GM19240 (cell line): ENCODE measurements at regions not wholly inside any gene's neighbourhood (a gene's known extent, or its start where the extent isn't known, plus 50 kb on each side); places are given as distances from the start of the nearest gene placed in this dataset.
A peak's percentile ranks its signal among the peaks of the same experiment; 100 is the strongest.

Experiments used
- DNase-seq: peaks from one replicate; pipeline ENCODE4 v3.0.0; 2011; ENCODE audit warnings: low spot score; ENCODE audit not compliant: insufficient read length

DNA sequence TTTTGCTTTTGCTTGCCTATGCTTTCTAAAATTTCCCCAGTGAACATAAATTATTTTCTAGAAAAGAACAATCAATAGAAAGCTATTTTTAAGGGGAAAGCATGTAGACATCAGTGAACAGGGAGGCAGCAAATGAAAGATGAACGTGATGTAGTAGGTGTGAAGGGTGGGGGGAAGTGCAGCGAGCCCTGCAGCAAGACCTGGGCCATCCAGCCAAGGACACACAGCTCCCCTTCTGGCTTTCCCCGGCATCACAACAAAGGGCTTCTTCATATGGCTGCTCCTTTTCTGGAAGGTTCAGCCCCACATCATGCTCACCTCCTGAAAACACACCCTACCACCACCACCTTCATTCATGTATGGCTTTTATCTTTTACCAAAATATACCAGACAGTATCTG is 109.2 kb upstream of the ETS2 start:
- no peak for DNase-seq

- no peak for DNase-seq
Observed at GRCh38 chr21:38699048-38699447, 106.7 kb upstream of the ETS2 start.

DNA sequence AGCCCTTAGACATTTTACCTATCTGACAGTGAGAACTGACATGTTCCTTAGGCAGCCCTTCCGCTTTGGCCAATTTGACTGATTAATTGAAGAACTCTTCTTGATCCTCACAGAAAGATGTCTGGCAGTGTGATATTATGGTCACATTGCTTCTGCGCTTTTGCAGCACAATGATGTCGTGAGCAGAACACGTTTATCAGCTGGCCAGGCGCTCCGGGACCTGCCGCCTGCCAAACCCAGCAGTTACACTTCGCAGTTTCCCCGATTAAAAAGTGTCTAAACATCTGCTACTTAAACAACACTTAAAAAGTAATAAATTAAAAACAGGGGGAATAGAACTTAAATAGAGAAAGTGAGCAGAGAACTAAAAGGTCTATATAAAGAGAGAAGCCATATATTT is 103.5 kb upstream of the ETS2 start:
- DNase-seq: no peak

DNA sequence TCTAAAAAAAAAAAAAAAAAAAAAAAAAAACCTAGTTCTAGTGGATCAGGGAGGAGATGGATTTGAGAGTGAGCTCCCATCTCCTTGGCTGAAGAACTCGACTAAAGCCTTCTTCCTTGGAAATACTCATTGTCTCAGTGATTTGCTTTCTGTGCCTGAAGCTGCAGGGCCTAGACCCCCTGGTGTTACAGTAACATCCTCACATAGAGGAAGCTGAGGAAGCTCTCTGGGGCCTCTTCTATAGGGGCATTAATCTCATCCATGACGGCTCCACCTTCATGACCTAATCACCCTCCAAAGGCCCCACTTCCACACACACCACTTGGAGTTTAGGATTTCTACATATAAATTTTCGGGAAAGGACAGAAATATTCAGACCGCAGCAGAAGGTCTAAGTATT is 95.9 kb upstream of the ETS2 start:
- no peak for DNase-seq

GRCh38 chr21:38712071-38712470 is 93.7 kb upstream of the ETS2 start:
- DNase-seq: no peak

DNA sequence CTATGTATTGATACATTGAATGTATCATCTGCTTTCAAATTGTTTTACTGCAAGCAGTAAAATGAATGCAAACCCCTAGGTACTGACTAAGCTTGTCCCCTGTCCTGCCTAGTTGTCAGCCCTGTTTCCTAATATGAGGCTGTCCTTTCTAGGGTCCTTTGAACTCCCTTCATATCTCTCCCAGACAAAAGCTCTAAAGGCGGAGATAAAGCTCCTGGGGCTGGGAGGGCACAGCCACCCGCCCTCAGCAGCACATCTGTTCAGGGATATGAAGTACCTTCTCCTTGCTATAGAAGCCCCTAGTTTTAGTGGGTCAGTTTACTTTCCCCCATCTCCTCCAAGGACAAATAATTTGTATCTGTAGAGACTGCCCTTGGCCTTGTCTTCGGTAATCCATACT is 93.1 kb upstream of the ETS2 start:
- DNase-seq: no peak

GRCh38 chr21:38714039-38714817 is 91.5 kb upstream of the ETS2 start:
- no peak for DNase-seq

- no peak for DNase-seq
Observed at GRCh38 chr21:38714999-38715398, 90.7 kb upstream of the ETS2 start.

- no peak for DNase-seq
Observed at GRCh38 chr21:38716088-38716487, 89.6 kb upstream of the ETS2 start.

GRCh38 chr21:38716942-38717341 is 88.8 kb upstream of the ETS2 start:
- no peak for DNase-seq

DNA sequence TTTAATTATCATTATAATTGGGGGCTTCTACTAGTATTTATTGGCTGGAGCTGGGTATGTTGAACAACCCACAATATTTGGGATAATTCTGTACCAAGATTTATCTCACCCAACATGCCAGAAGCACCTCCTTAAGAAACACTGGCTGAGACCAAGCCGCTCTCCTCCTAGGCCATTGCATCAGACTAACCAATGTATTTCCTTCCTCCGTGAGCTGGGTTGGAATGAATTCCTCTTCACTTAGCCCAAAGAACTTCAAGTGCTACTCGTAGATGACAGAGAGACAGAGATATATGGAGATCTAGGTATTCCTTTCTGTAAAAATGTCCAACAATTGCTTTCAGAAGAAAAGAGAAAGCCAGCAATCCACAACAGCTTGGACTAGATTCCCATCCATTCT is 87.2 kb upstream of the ETS2 start:
- no peak for DNase-seq

DNA sequence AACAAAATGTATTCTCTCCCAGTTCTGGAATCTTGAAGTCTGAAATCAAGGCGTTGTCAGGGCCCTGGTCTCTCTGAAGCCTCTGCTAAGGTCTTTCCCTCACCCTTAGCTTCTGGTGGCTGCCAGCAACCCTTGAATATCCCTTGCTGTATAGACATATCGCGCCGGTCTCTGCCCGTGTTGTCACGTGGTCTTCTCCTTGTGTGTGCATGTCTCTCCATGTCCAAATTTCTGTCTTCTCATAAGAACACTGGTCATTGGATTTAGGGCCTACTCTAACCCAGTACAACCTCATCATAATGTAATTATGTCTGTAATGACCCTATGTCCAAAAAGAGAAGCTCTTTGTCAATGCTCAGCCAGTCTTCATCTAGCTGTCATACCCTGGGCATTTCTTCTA is 85.7 kb upstream of the ETS2 start:
- DNase-seq: no peak

- no peak for DNase-seq
Observed at GRCh38 chr21:38721055-38721454, 84.7 kb upstream of the ETS2 start.

GRCh38 chr21:38721958-38722357 is 83.8 kb upstream of the ETS2 start:
- no peak for DNase-seq

DNA sequence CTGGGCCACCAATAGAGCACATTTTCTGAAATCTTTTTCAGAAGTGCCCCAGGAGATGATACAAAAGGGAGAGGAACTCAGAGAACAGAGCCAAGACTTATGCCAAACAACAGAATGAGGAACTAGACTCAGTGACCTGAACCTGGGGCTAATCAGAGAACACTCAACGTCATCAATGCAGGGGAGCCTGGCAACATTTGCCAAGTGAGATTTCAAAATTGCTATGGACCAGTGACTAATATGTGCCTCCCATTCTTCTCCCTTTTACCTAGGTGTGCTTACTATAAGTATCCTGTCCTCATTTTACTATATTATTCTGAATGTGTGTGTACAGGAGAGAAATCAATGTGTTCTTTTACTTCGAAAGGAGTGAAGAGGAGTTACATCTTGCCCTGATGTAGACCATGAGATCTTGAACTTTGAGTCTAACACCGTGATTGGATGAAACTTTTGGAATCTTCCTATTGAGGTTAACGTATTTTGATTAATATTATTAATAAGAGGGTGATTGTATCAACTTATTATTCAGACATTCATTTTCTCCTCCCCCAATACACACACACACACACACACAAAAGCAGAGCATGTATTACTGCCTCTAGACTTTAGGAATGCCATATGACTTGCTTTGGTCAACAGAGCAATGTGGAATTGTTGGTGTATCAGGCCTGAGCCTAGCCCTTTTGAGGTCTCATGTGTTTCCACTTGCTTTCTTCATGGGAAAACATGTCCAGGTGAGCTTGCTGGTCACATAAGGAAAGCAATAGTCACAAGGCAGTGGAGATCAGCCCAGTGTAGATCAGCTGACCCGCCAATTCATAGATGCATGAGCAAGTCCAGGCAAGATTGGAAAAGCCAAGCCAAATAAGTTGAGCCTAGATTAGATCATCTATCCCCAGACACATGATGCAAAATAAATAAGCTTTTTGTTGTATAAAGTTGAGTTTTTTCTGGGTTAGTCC is 80.3 kb upstream of the ETS2 start:
- DNase-seq: no peak

DNA sequence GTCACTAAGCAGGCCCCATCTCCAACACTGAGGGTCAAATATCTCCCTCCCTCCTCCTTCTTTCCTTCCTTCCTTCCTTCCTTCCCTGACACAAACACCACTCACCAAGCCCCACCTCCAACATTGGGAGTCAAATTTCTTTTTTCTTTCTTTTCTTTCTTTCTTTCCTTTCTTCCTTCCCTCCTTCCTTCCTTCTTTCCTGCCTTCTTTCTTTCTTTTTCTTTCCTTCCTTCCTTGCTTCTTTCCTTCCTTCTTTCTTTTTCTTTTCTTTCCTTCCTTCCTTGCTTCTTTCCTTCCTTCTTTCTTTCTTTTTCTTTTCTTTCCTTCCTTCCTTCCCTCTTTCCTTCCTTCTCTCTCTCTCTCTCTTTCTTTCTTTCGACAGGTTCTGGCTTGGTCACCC is 79.2 kb upstream of the ETS2 start:
- DNase-seq: no peak

GRCh38 chr21:38729291-38729690 is 76.4 kb upstream of the ETS2 start:
- no peak for DNase-seq

- no peak for DNase-seq
Observed at GRCh38 chr21:38729754-38730379, 75.9 kb upstream of the ETS2 start.

DNA sequence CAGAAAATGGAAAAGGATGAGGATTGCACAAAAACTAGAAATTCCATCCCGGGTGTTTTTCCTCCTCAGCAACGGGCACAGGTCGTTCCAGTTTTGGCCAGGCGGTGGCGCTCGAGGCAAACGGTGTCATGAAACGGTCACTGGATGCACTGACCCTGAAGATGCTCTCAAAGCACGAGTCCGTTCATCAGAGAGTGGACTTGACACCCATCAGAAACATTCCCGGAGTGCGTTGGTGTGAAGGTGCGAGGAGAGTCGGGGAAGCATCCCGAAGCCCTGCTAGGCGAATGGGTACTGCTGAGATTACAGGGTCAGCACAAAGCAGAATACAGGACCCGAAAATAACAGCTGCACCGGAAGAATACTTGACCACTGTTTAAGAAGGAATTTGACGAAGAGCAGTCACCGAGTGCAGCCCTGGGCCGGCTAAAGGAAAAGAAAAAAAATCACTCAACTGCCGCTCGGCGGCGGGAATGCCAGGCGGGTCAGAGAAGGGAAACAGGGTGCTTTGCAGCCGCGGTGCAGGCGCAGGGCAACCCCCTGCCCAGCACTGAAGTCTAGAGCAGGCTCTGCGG is 71.7 kb upstream of the ETS2 start:
- DNase-seq: peak; percentile 35

GRCh38 chr21:38734646-38735365 is 70.9 kb upstream of the ETS2 start:
- DNase-seq: no peak

DNA sequence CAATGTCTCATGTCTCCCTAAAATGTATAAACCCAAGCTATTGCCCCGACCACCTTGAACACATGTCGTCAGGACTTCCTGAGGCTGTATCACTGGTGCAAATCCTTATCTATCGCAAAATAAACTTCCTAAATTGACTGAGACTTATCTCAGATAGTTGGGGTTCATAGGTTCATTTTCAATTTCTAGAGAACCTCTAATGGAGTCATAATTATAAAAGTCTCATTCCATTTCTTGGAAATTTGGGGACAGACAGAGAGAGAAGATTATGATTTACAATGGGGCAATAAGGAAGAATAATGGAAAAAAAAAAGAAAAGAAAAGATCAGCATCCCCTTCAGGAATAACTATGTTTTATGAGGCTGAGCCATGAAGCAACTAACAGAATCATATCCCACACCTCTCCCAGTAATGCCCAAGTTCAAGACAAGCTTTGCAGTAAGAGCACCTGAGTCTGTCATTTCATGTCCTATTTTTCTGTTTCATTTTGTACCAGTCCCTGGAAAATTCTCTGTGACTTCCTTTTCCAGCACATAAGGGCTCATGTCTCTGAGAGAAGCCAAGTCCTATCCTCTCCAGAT is 70.0 kb upstream of the ETS2 start:
- DNase-seq: no peak
